NCI-H345 (cell line): ENCODE measurements at regions not wholly inside any gene's neighbourhood (a gene's known extent, or its start where the extent isn't known, plus 50 kb on each side); places are given as distances from the start of the nearest gene placed in this dataset.

Experiments
- DNase-seq: peaks from one replicate; lab custom pipeline; 2025; lab: John Stamatoyannopoulos, UW

- DNase-seq, result no peak
Observed at GRCh38 chr11:15698855-15699254, 584.1 kb downstream of the INSC start.

GRCh38 chr11:15699978-15700377 is 585.3 kb downstream of the INSC start:
- DNase-seq, result no peak

GRCh38 chr11:15700456-15700855 is 585.7 kb downstream of the INSC start:
- DNase-seq, result no peak

- DNase-seq, result no peak
Observed at GRCh38 chr11:15704064-15704463, 589.3 kb downstream of the INSC start.

- DNase-seq, result no peak
Observed at GRCh38 chr11:15704556-15704955, 589.8 kb downstream of the INSC start.

- DNase-seq, result no peak
Observed at GRCh38 chr11:15705891-15706290, 591.2 kb downstream of the INSC start.

- DNase-seq, result no peak
Observed at GRCh38 chr11:15707194-15707593, 592.5 kb downstream of the INSC start.

GRCh38 chr11:15707971-15708370 is 593.2 kb downstream of the INSC start:
- peak; percentile 94 for DNase-seq

- no peak for DNase-seq
Observed at GRCh38 chr11:15710580-15711275, 596.0 kb downstream of the INSC start.

GRCh38 chr11:15711311-15711710 is 596.6 kb downstream of the INSC start:
- no peak for DNase-seq

- DNase-seq, result peak; percentile 96
Observed at GRCh38 chr11:15714641-15715399, 600.1 kb downstream of the INSC start.

GRCh38 chr11:15716550-15716949 is 601.8 kb downstream of the INSC start:
- no peak for DNase-seq

GRCh38 chr11:15720460-15720859 is 605.7 kb downstream of the INSC start:
- DNase-seq, result no peak

- no peak for DNase-seq
Observed at GRCh38 chr11:15723966-15724365, 609.2 kb downstream of the INSC start.

- no peak for DNase-seq
Observed at GRCh38 chr11:15724601-15725000, 609.9 kb downstream of the INSC start.

- no peak for DNase-seq
Observed at GRCh38 chr11:15725246-15725645, 610.5 kb downstream of the INSC start.

GRCh38 chr11:15726221-15726746 is 611.6 kb downstream of the INSC start:
- DNase-seq, result no peak

- no peak for DNase-seq
Observed at GRCh38 chr11:15726893-15727519, 612.3 kb downstream of the INSC start.

GRCh38 chr11:15727520-15727914 is 612.8 kb downstream of the INSC start:
- DNase-seq, result no peak

- no peak for DNase-seq
Observed at GRCh38 chr11:15728207-15728606, 613.5 kb downstream of the INSC start.

- no peak for DNase-seq
Observed at GRCh38 chr11:15730263-15730994, 615.7 kb downstream of the INSC start.

- DNase-seq, result no peak
Observed at GRCh38 chr11:15730995-15731385, 616.3 kb downstream of the INSC start.
